Natural killer cell (primary cell): ENCODE measurements at regions not wholly inside any gene's neighbourhood (a gene's known extent, or its start where the extent isn't known, plus 50 kb on each side); places are given as distances from the start of the nearest gene placed in this dataset.

Source experiments
- ATAC-seq, 3 donors: fragments of 150-1000 bp in 2 of 3; fragments of 200-7000 bp in 1 of 3; cut with Tn5 transposase; 1 replicate in 1 of 3; 2 replicates in 2 of 3; pipeline ENCODE4 v1.10.0; 2021; ENCODE audit warnings: mild to moderate bottlenecking in 2 of 3, moderate library complexity in 2 of 3
- DNase-seq, 2 donors: peaks; one replicate each; pipeline versions ENCODE4 v3.0.0 to v3.0.0-alpha.2; 2013 to 2021; ENCODE audit warnings: mixed read lengths in 1 of 2
- H3K27ac ChIP-seq: one replicate; pipeline ENCODE4 v1.5.1; 2013; ENCODE audit warnings: mild to moderate bottlenecking, low read length
- H3K27me3 ChIP-seq: one replicate; pipeline ENCODE4 v1.6.1; 2013; ENCODE audit warnings: low read length; ENCODE audit not compliant: control insufficient read depth, insufficient read depth
- H3K36me3 ChIP-seq: one replicate; pipeline ENCODE4 v1.6.1; 2013; ENCODE audit warnings: low read length; ENCODE audit not compliant: control insufficient read depth, insufficient read depth
- H3K4me1 ChIP-seq: one replicate; pipeline ENCODE4 v1.6.1; 2013; ENCODE audit warnings: low read length; ENCODE audit not compliant: control insufficient read depth, insufficient read depth
- H3K4me3 ChIP-seq: one replicate; pipeline ENCODE4 v1.5.1; 2013; ENCODE audit warnings: low read length
- H3K9me3 ChIP-seq: one replicate; pipeline ENCODE4 v1.6.1; 2013; ENCODE audit warnings: low read length; ENCODE audit not compliant: control insufficient read depth, insufficient read depth
- H3K27ac Mint-ChIP-seq, 2 donors: one replicate each; pipeline ENCODE4 v1.8.0; 2022; ENCODE audit warnings: mild to moderate bottlenecking in 2 of 2, mixed read lengths in 2 of 2, moderate library complexity in 1 of 2
- H3K27me3 Mint-ChIP-seq, 2 donors: one replicate each; pipeline ENCODE4 v1.8.0; 2022; ENCODE audit warnings: low read depth in 2 of 2, mixed read lengths in 2 of 2
- H3K36me3 Mint-ChIP-seq: one replicate; pipeline ENCODE4 v1.8.0; 2022; ENCODE audit warnings: mixed read lengths
- H3K4me1 Mint-ChIP-seq, 2 donors: one replicate each; pipeline ENCODE4 v1.8.0; 2022; ENCODE audit warnings: mixed read lengths in 2 of 2
- H3K4me3 Mint-ChIP-seq: one replicate; pipeline ENCODE4 v1.8.0; 2022; ENCODE audit warnings: mild to moderate bottlenecking, moderate library complexity, mixed read lengths
- H3K9me3 Mint-ChIP-seq, 2 donors: one replicate each; pipeline ENCODE4 v1.8.0; 2022; ENCODE audit warnings: mixed read lengths in 2 of 2
- WGBS: methylation state at CpG from one replicate; pipeline ENCODE4 v1.1.7; 2013; ENCODE audit warnings: missing lambda C conversion rate; ENCODE audit not compliant: insufficient coverage; 5-methylcytosine and 5-hydroxymethylcytosine counted together
- intact Hi-C: fragments of 100-400 bp; cut with micrococcal nuclease; formaldehyde crosslinking; loops from one replicate; pipeline ENCODE4 v1.14.2; 2022
- TF ChIP-seq, protein P1 (sequence below): fragments of 200-600 bp; IDR thresholded peaks from one replicate; pipeline ENCODE4 v1.8.0; 2022; ENCODE audit warnings: antibody characterized with exemption

DNA sequence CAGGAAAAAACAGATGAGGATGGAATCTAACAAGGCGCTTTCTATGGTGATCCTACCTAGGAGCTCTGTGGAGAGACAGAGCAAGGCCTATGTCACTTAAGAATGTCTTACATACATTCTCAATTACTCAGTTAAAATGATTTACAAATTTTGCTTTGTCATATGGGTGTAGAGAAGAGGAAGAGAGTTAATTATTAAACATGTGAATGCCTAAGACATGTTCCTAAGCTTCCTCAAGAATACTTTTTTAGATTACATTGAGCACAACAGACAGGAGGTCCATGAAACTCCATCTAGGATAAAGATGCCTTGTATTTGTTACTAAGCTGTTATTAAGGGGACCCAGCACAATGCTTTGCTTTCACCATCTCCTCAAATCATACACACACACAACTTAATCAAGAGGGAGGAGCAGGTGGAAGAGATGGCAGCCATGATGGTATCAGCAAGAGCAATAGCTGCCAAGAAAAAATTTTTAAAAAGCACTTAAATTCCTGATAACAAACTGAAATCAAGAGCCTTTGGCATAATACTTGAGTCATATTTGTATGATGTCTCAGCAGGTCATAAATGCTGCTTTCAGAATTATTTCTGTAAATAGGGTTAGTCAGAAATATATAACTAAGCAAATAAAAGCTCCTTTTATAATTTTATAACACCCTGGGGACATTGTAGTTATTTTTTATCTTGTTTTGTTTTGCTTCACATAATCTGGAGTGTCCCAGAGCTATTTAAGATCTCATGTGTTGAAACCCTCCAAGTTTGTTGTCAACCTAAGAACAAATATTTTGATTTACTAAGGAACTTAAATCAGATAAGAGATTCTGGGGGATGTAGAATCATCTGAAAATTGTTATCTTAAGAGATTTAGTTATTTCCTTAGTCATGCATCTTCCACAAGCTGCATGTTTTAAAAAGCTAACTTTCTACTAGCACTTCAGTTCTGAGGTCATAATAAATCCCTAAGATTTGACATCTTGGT, 70.0 kb upstream of the CD2AP start:
- ATAC-seq (no peak), DNase-seq (no peak)
- H3K27ac ChIP-seq: no peak overlapping the region
- TF ChIP-seq, protein P1, sequence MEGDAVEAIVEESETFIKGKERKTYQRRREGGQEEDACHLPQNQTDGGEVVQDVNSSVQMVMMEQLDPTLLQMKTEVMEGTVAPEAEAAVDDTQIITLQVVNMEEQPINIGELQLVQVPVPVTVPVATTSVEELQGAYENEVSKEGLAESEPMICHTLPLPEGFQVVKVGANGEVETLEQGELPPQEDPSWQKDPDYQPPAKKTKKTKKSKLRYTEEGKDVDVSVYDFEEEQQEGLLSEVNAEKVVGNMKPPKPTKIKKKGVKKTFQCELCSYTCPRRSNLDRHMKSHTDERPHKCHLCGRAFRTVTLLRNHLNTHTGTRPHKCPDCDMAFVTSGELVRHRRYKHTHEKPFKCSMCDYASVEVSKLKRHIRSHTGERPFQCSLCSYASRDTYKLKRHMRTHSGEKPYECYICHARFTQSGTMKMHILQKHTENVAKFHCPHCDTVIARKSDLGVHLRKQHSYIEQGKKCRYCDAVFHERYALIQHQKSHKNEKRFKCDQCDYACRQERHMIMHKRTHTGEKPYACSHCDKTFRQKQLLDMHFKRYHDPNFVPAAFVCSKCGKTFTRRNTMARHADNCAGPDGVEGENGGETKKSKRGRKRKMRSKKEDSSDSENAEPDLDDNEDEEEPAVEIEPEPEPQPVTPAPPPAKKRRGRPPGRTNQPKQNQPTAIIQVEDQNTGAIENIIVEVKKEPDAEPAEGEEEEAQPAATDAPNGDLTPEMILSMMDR: no peak
- Mint-ChIP-seq H3K4me1 (no peaks in the 10 kb centered on the region), H3K27me3 (peaks cover 0 to 6% of the 10 kb centered on the region in 2 donors), H3K36me3 (no peaks in the 10 kb centered on the region), H3K4me3 (no peak overlapping the region), H3K27ac (no peak overlapping the region), H3K9me3 (no peaks in the 10 kb centered on the region)
- WGBS: no CpG with 5 or more reads among the region's 1 CpG
- intact Hi-C loops: no loop called here
- H3K9me3 ChIP-seq: no peaks in the 10 kb centered on the region
- no peak overlapping the region for H3K4me3 ChIP-seq
- no peaks in the 10 kb centered on the region for H3K4me1 ChIP-seq
- no peaks in the 10 kb centered on the region for H3K27me3 ChIP-seq
- H3K36me3 ChIP-seq: no peaks in the 10 kb centered on the region

DNA sequence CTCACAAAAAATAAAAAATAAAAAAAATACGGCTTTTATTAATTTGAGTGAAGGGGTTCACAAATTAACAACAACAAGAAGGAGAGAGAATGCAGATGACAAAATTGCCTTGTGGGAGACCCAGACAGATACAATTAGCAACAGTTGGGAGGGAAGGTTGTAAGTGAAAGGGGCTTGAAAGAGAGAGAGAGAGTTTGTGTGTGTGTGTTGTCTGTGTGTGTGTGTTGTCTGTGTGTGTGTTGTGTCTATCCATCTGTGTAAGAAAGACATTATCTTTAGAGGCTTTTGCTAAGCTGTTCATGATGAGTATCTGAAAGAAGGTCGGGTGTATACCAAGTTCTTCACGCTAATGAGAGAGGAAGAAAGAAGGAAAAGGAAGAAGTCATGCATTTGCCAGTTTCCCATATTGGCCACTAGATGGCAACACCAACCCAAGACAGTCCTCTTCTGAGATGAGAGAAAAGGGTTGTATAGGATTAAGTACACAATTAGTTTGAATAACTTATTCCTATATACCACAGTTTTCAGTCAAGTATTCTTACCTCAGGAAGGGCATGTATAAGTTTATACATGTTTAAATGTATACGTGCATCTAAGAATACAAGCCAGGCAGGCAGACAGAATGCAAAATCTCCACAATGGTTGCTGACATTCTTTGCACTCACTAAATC, 63.7 kb upstream of the CD2AP start:
- Mint-ChIP-seq H3K36me3 (no peaks in the 10 kb centered on the region), H3K9me3 (no peaks in the 10 kb centered on the region), H3K27me3 (no peaks in the 10 kb centered on the region), H3K4me3 (peak overlapping the region; percentile 83), H3K27ac (peak overlapping the region in 1 of 2 donors; percentile 78), H3K4me1 (peaks cover 18% of the 10 kb centered on the region in 2 donors)
- peak overlapping the region; percentile 36 for H3K4me3 ChIP-seq
- TF ChIP-seq, protein P1: peak; percentile 91
- peak; percentile 83 to 87 (median 85) for ATAC-seq
- H3K9me3 ChIP-seq: no peaks in the 10 kb centered on the region
- H3K4me1 ChIP-seq: no peaks in the 10 kb centered on the region
- peak in 1 of 2 donors; percentile 81 for DNase-seq
- H3K36me3 ChIP-seq: no peaks in the 10 kb centered on the region
- H3K27ac ChIP-seq: no peak overlapping the region
- H3K27me3 ChIP-seq: no peaks in the 10 kb centered on the region
- intact Hi-C loops: loop anchor here (1.0 to 5.0 kb wide), 4 partner anchors 63 to 366 kb away; partner anchors contain the start of gene CD2AP
- WGBS: 31% methylated on average over 4 of the region's 4 CpGs

DNA sequence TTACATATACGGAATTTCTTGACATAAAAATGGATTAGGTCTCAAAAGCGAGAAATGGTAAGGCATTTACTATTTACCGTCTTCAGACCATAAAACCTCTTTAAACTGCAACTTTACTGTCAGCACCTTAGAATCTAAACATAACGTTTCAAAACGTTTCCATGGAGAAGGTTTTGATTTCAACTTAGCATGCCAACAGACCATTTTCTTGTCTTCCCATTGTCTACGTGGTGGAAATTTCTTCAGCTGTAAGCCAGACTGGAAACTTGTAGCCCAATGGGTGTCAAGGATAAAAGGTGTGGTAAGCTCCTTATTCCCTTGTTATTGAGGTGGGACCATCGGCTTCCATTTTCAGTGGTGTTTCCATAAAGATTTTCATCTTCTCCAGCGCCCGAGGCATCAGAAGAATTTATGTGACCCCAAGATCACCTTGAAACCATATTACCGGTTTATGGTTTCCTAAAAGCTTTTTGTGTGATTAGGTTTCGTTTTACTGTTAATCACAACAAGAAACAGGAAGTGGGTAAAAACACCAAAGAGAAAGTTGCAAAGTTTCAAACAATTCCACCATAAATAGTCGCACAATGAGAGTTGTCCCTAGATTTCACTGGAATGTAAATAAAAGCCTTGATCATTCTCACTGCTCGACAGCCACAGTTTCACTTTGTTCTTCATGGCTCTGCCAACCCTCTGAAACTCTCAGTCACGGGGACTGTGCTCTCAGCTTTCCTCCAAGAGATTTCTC, 63.0 kb upstream of the CD2AP start:
- Mint-ChIP-seq H3K27me3 (no peaks in the 10 kb centered on the region), H3K27ac (peak overlapping the region; percentile 75 to 78), H3K4me3 (peak overlapping the region; percentile 83), H3K9me3 (no peaks in the 10 kb centered on the region), H3K4me1 (peaks cover 18% of the 10 kb centered on the region in 2 donors), H3K36me3 (no peaks in the 10 kb centered on the region)
- DNase-seq (peak in 1 of 2 donors; percentile 48), ATAC-seq (peak; percentile 40 to 53 (median 49))
- WGBS: 8% methylated on average over 10 of the region's 14 CpGs
- no peaks in the 10 kb centered on the region for H3K27me3 ChIP-seq
- H3K4me1 ChIP-seq: no peaks in the 10 kb centered on the region
- TF ChIP-seq, protein P1: no peak
- H3K36me3 ChIP-seq: no peaks in the 10 kb centered on the region
- intact Hi-C loops: loop anchor here (1.0 to 5.0 kb wide), 4 partner anchors 63 to 366 kb away; partner anchors contain the start of gene CD2AP
- no peaks in the 10 kb centered on the region for H3K9me3 ChIP-seq
- peak overlapping the region; percentile 36 for H3K4me3 ChIP-seq
- peak overlapping the region; percentile 16 for H3K27ac ChIP-seq
